GM23338 (cell line): ENCODE measurements at regions not wholly inside any gene's neighbourhood (a gene's known extent, or its start where the extent isn't known, plus 50 kb on each side); places are given as distances from the start of the nearest gene placed in this dataset.

ENCODE experiments used
- ATAC-seq: fragments of 200-7000 bp; cut with Tn5 transposase; 3 replicates; pipeline ENCODE4 v1.9.1; 2020
- DNase-seq: peaks from one replicate; pipeline ENCODE4 v3.0.0-alpha.2; 2015; ENCODE audit warnings: low spot score
- H2AFZ ChIP-seq: fragments of 200-600 bp; sonication (generic); 2 replicates; pipeline ENCODE4 v1.8.0; 2016; ENCODE audit warnings: antibody characterized with exemption, mild to moderate bottlenecking, moderate library complexity
- H3F3A ChIP-seq: fragments of 200-600 bp; sonication (generic); replicated peaks from 2 replicates; pipeline ENCODE4 v1.8.0; 2017; ENCODE audit warnings: antibody characterized with exemption, mixed run types, low read depth
- H3K27ac ChIP-seq: fragments of 200-600 bp; sonication (generic); 2 replicates; pipeline ENCODE4 v1.6.1; 2016; ENCODE audit warnings: low read depth
- H3K27me3 ChIP-seq: fragments of 200-600 bp; sonication (generic); 2 replicates; pipeline ENCODE4 v1.8.0; 2016; ENCODE audit warnings: mild to moderate bottlenecking, mixed run types, moderate library complexity; ENCODE audit not compliant: insufficient read depth
- H3K36me3 ChIP-seq: fragments of 200-600 bp; sonication (generic); 2 replicates; pipeline ENCODE4 v1.8.0; 2016; ENCODE audit warnings: mild to moderate bottlenecking; ENCODE audit not compliant: insufficient read depth
- H3K4me1 ChIP-seq: fragments of 200-600 bp; sonication (generic); 2 replicates; pipeline ENCODE4 v1.8.0; 2016; ENCODE audit warnings: mild to moderate bottlenecking, moderate library complexity; ENCODE audit not compliant: insufficient read depth
- H3K4me2 ChIP-seq: fragments of 200-600 bp; sonication (generic); 2 replicates; pipeline ENCODE4 v1.7.1; 2017; ENCODE audit warnings: mixed run types
- H3K4me3 ChIP-seq: fragments of 200-600 bp; sonication (generic); 2 replicates; pipeline ENCODE4 v1.6.1; 2016; ENCODE audit warnings: mixed run types
- H3K79me2 ChIP-seq: fragments of 200-600 bp; sonication (generic); replicated peaks from 2 replicates; pipeline ENCODE4 v1.8.0; 2017; ENCODE audit warnings: mild to moderate bottlenecking; ENCODE audit not compliant: insufficient read depth
- H3K9me2 ChIP-seq: fragments of 200-600 bp; sonication (generic); 2 replicates; pipeline ENCODE4 v1.8.0; 2017; ENCODE audit not compliant: insufficient read depth
- H4K20me1 ChIP-seq: fragments of 200-600 bp; sonication (generic); replicated peaks from 2 replicates; pipeline ENCODE4 v1.8.0; 2017; ENCODE audit warnings: mild to moderate bottlenecking; ENCODE audit not compliant: insufficient read depth
- H3K27ac Mint-ChIP-seq: 2 replicates; pipeline ENCODE4 v1.8.0; 2020; ENCODE audit warnings: inconsistent platforms, mild to moderate bottlenecking, moderate library complexity, mixed read lengths
- H3K27me3 Mint-ChIP-seq: 3 replicates; pipeline ENCODE4 v1.8.0; 2022; ENCODE audit warnings: low read depth, mild to moderate bottlenecking, moderate library complexity, mixed read lengths, inconsistent platforms; ENCODE audit not compliant: insufficient read depth, poor library complexity
- H3K36me3 Mint-ChIP-seq: 3 replicates; pipeline ENCODE4 v1.8.0; 2021; ENCODE audit warnings: low read depth, mild to moderate bottlenecking, inconsistent platforms, moderate library complexity, mixed read lengths
- H3K4me1 Mint-ChIP-seq: 3 replicates; pipeline ENCODE4 v1.8.0; 2020; ENCODE audit warnings: mild to moderate bottlenecking, inconsistent platforms, mixed read lengths
- H3K4me3 Mint-ChIP-seq: 3 replicates; pipeline ENCODE4 v1.8.0; 2021; ENCODE audit warnings: moderate library complexity, mild to moderate bottlenecking, inconsistent platforms, mixed read lengths
- H3K9me3 Mint-ChIP-seq: 3 replicates; pipeline ENCODE4 v1.8.0; 2020; ENCODE audit warnings: moderate library complexity, mild to moderate bottlenecking, inconsistent platforms, mixed read lengths
- CREB1 ChIP-seq: fragments of 250-450 bp; sonication (Bioruptor Pico); IDR thresholded peaks from 2 replicates; pipeline ENCODE4 v1.5.0; 2020; ENCODE audit warnings: low read depth, mild to moderate bottlenecking, moderate library complexity
- ETS1 ChIP-seq: IDR thresholded peaks from 2 replicates; pipeline ENCODE4 v1.6.1; 2016; ENCODE audit warnings: antibody characterized with exemption
- EZH2 ChIP-seq: fragments of 200-600 bp; sonication (generic); IDR thresholded peaks from one replicate; pipeline ENCODE4 v1.8.0; 2017; ENCODE audit warnings: antibody characterized with exemption, mild to moderate bottlenecking, low read depth; ENCODE audit not compliant: unreplicated experiment
- EZH2phosphoT487 ChIP-seq: fragments of 200-600 bp; sonication (generic); IDR thresholded peaks from one replicate; pipeline ENCODE4 v1.8.1; 2018; ENCODE audit warnings: antibody characterized with exemption; ENCODE audit not compliant: unreplicated experiment
- JUNB ChIP-seq: IDR thresholded peaks from one replicate; pipeline ENCODE4 v1.6.1; 2016; ENCODE audit warnings: antibody characterized with exemption; ENCODE audit not compliant: unreplicated experiment
- NANOG ChIP-seq: IDR thresholded peaks from 2 replicates; pipeline ENCODE4 v1.6.1; 2016; ENCODE audit warnings: antibody characterized with exemption, borderline replicate concordance
- REST ChIP-seq: IDR thresholded peaks from one replicate; pipeline ENCODE4 v1.6.1; 2018; ENCODE audit warnings: antibody characterized with exemption; ENCODE audit not compliant: unreplicated experiment
- STAT1 ChIP-seq: IDR thresholded peaks from one replicate; pipeline ENCODE4 v1.6.1; 2016; ENCODE audit warnings: antibody characterized with exemption; ENCODE audit not compliant: unreplicated experiment
- ZNF114 ChIP-seq: fragments of 250-450 bp; sonication (Bioruptor Pico); IDR thresholded peaks from 2 replicates; pipeline ENCODE4 v1.5.0; 2020; ENCODE audit warnings: mild to moderate bottlenecking, moderate library complexity
- ZNF331 ChIP-seq: fragments of 250-450 bp; sonication (Bioruptor Pico); IDR thresholded peaks from 2 replicates; pipeline ENCODE4 v1.5.0; 2020; ENCODE audit warnings: low read depth, mild to moderate bottlenecking, moderate library complexity
- ZNF462 ChIP-seq: fragments of 250-450 bp; sonication (Bioruptor Pico); IDR thresholded peaks from 2 replicates; pipeline ENCODE4 v1.5.0; 2020; ENCODE audit warnings: mild to moderate bottlenecking, moderate library complexity

- no peak for TF ChIP-seq ETS1
- no peak for TF ChIP-seq STAT1
- TF ChIP-seq REST: no peak
- TF ChIP-seq EZH2phosphoT487: no peak
- no peak for TF ChIP-seq CREB1 (CRISPR knock-in tag)
- TF ChIP-seq ZNF331 (CRISPR knock-in tag): no peak
Observed at GRCh38 chr2:19764998-19765397, 136.8 kb downstream of the TTC32 start (continued).

- Histone ChIP-seq H3K4me1 (no peaks in the 10 kb centered on the region; the same call in 1 of the 2 replicates), H3K36me3 (no peaks in the 10 kb centered on the region), H3K9me2 (peaks cover 13% of the 10 kb centered on the region; the same call in 1 of the 2 replicates), H2AFZ (no peak overlapping the region), H3F3A (no peaks in the 10 kb centered on the region), H3K4me2 (no peak overlapping the region), H3K27ac (no peak overlapping the region), H3K79me2 (no peaks in the 10 kb centered on the region), H3K27me3 (no peaks in the 10 kb centered on the region), H3K4me3 (no peak overlapping the region), H4K20me1 (no peaks in the 10 kb centered on the region)
- Mint-ChIP-seq H3K27ac (no peak overlapping the region), H3K27me3 (no peaks in the 10 kb centered on the region), H3K4me1 (no peaks in the 10 kb centered on the region), H3K4me3 (no peak overlapping the region), H3K9me3 (no peaks in the 10 kb centered on the region), H3K36me3 (no peaks in the 10 kb centered on the region)
- DNase-seq: no peak
- ATAC-seq: no peak
- no peak for TF ChIP-seq ZNF462 (CRISPR knock-in tag)
- no peak for TF ChIP-seq ZNF114 (CRISPR knock-in tag)
- TF ChIP-seq EZH2phosphoT487: no peak
- no peak for TF ChIP-seq CREB1 (CRISPR knock-in tag)
- TF ChIP-seq EZH2: no peak
- TF ChIP-seq ZNF331 (CRISPR knock-in tag): no peak
- no peak for TF ChIP-seq NANOG
- no peak for TF ChIP-seq REST
- no peak for TF ChIP-seq JUNB
Observed at GRCh38 chr2:19763731-19764130, 138.1 kb downstream of the TTC32 start.
